Ascending aorta (tissue), 2 donors: ENCODE measurements at regions not wholly inside any gene's neighbourhood (a gene's known extent, or its start where the extent isn't known, plus 50 kb on each side); places are given as distances from the start of the nearest gene placed in this dataset.

Experiments
- DNase-seq, 2 donors: peaks; one replicate each; pipeline ENCODE4 v3.0.0-alpha.2; 2019; ENCODE audit warnings: low spot score in 2 of 2
- H3K27ac ChIP-seq, 2 donors: fragments of 200-600 bp; sonication (generic); one replicate each; pipeline ENCODE4 v1.5.1; 2016 to 2017; ENCODE audit warnings: mild to moderate bottlenecking in 1 of 2
- H3K27me3 ChIP-seq: fragments of 200-600 bp; sonication (generic); one replicate; pipeline ENCODE4 v1.5.1; 2017
- H3K36me3 ChIP-seq, 2 donors: fragments of 200-600 bp; sonication (generic); one replicate each; pipeline ENCODE4 v1.5.1; 2016
- H3K4me1 ChIP-seq, 2 donors: fragments of 200-600 bp; sonication (generic); one replicate each; pipeline ENCODE4 v1.5.1; 2016 to 2017; ENCODE audit warnings: mild to moderate bottlenecking in 1 of 2
- H3K4me3 ChIP-seq, 2 donors: fragments of 200-600 bp; sonication (generic); one replicate each; pipeline ENCODE4 v1.5.1; 2016 to 2017; ENCODE audit warnings: mild to moderate bottlenecking in 1 of 2
- H3K9me3 ChIP-seq, 2 donors: fragments of 200-600 bp; sonication (generic); one replicate each; pipeline ENCODE4 v1.5.1; 2016
- intact Hi-C: fragments of 100-400 bp; cut with DNase I; formaldehyde crosslinking; loops from one replicate; pipeline ENCODE4 v1.15.1; 2023
- TF ChIP-seq, protein P1 (sequence below), 3 experiments: fragments of 200-600 bp in 2 of 3; fragments of 450-650 bp in 1 of 3; sonication (generic) in 2 of 3; IDR thresholded peaks; one replicate each; pipeline ENCODE4 v1.5.1; 2016 to 2019; ENCODE audit warnings: antibody characterized with exemption in 3 of 3, mild to moderate bottlenecking in 1 of 3, moderate library complexity in 1 of 3

DNA sequence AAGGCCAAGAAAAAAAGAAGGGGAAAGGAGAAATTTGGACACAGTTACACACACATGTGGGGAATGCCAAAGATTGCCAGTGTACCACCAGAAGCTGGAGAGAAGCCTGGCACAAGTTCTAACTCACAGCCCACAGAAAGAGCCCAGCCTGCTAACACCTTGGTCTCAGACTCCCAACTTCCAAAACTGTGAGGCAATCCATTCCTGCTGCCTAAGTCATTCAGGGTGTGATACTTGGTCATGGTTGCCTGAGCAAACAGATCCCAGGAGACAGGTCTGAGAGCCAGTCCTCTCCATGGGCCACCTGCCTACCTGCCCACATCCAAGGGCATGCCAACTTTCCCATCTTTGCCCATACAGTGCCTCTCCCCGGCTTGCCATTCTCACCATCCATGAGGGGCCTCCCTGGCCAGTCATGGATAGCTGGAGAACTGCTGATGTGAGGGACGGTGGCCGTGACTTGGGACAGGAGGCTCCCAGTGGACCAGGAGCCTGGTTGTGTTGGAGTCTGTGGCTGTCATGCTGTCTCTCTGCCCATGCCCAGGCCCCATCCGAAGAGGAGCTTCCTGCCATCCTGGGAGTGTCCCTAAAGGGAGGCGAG, 198.0 kb upstream of the RTL1 start:
- no peaks in the 10 kb centered on the region for H3K36me3 ChIP-seq
- peaks cover 0 to 9% of the 10 kb centered on the region in 2 donors for H3K9me3 ChIP-seq
- peak in 1 of 2 donors; percentile 47 for DNase-seq
- H3K4me3 ChIP-seq: no peak overlapping the region
- no peak overlapping the region for H3K27ac ChIP-seq
- no peaks in the 10 kb centered on the region for H3K27me3 ChIP-seq
- intact Hi-C loops: no loop called here
- H3K4me1 ChIP-seq: no peaks in the 10 kb centered on the region
- TF ChIP-seq, protein P1, sequence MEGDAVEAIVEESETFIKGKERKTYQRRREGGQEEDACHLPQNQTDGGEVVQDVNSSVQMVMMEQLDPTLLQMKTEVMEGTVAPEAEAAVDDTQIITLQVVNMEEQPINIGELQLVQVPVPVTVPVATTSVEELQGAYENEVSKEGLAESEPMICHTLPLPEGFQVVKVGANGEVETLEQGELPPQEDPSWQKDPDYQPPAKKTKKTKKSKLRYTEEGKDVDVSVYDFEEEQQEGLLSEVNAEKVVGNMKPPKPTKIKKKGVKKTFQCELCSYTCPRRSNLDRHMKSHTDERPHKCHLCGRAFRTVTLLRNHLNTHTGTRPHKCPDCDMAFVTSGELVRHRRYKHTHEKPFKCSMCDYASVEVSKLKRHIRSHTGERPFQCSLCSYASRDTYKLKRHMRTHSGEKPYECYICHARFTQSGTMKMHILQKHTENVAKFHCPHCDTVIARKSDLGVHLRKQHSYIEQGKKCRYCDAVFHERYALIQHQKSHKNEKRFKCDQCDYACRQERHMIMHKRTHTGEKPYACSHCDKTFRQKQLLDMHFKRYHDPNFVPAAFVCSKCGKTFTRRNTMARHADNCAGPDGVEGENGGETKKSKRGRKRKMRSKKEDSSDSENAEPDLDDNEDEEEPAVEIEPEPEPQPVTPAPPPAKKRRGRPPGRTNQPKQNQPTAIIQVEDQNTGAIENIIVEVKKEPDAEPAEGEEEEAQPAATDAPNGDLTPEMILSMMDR (IDR thresholded peaks at IDR 0.05): no peak

DNA sequence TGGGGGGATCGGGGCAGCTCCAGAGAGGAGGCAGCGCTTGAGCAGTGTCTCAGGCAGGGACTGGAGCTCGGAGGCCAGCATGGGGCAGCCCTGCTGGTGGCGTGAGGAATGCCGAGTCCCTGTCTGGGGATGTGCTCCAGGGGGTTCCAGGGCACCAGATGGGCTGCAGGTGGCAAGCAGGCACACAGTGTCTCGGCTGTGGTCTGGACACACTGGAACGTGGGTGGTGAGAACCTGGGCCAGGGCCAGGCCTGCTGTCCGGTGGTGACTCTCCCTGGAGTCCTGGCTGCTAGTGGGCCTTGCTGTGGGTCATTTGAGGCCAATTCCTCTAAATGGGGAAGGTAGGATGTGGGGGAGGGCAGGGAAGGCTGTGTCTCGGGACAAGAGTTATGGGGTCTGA, 199.4 kb upstream of the RTL1 start:
- Histone ChIP-seq H3K27ac (no peak overlapping the region), H3K4me1 (no peaks in the 10 kb centered on the region), H3K27me3 (no peaks in the 10 kb centered on the region), H3K9me3 (peaks cover 0 to 9% of the 10 kb centered on the region in 2 donors), H3K4me3 (no peak overlapping the region), H3K36me3 (no peaks in the 10 kb centered on the region)
- TF ChIP-seq, protein P1 (IDR thresholded peaks at IDR 0.05): no peak
- intact Hi-C loops: no loop called here
- DNase-seq: peak in 1 of 2 donors; percentile 48

DNA sequence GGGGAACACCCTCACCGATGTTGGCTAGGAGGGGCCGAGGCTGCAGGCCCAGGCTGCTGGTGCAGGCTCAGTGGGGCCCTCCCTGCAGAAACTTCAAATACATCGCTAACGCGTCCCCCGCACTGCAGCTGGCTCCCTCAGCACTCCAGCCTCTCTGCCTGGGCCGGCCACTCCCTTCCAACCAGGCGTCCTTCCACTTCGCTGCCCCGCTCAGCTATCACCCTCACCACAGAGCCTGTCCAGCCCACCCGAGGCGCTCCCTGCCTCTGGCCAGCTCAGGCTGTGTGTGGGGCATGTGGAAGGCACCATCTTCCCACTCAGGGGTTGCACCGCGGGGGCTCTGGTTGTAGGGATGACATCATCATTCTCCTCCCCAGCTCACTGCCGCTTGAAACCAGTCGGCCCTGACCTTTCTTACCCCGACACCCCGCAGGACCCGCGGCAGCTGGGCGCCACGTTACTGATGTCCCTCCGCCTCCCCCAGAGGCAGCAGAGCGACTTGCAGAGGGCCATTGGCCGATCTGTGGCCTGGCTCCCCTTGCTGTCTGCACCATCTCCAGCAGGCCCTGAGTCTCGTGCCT, 199.9 kb upstream of the RTL1 start:
- no peak overlapping the region for H3K27ac ChIP-seq
- TF ChIP-seq, protein P1 (IDR thresholded peaks at IDR 0.05): no peak
- peak in 1 of 2 donors; percentile 50 for DNase-seq
- H3K9me3 ChIP-seq: peaks cover 0 to 7% of the 10 kb centered on the region in 2 donors
- no peaks in the 10 kb centered on the region for H3K36me3 ChIP-seq
- H3K4me3 ChIP-seq: no peak overlapping the region
- H3K4me1 ChIP-seq: no peaks in the 10 kb centered on the region
- intact Hi-C loops: no loop called here
- no peaks in the 10 kb centered on the region for H3K27me3 ChIP-seq

DNA sequence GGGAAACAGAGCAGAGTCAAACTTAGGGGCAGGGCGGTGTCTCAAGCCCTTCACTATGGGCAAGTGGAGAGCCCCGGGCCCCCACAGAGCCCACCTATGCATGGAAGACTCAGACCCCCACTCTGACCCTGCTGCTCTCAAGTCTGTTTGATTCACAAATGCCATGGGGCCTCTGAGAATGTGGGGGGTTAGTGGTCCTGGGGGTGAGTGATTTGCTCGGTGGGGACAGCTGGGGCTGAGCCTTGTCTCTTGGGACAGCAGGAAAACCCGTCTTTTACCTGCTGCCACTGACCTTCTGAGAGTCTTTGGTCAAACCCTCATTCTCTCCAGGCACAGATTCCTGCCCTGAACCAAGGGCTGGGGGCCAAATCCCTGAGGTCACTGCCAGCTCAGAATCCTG, 201.0 kb upstream of the RTL1 start:
- DNase-seq: peak in 1 of 2 donors; percentile 52
- intact Hi-C loops: no loop called here
- Histone ChIP-seq H3K9me3 (peaks cover 0 to 6% of the 10 kb centered on the region in 2 donors), H3K4me3 (no peak overlapping the region), H3K36me3 (no peaks in the 10 kb centered on the region), H3K4me1 (no peaks in the 10 kb centered on the region), H3K27ac (no peak overlapping the region), H3K27me3 (no peaks in the 10 kb centered on the region)
- TF ChIP-seq, protein P1 (IDR thresholded peaks at IDR 0.05): no peak

DNA sequence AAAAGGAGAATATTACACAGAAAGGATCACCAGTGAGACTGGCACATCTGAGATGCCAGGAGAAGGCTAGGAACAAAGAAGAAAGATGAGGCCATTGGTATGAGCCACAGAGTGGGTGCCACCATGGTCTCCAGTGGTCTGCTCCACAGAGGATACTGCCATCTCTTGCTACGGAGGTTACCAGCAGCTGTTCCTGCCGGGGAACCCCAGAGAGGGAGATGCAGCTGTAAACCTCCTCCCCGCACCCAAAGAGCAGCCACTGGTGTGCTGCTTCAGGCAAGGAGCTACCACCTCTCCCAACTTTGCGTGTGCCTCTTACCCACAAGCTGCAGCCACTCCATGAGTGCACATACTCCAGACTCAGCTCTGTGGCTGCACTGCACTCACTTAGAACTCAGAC, 201.5 kb upstream of the RTL1 start:
- Histone ChIP-seq H3K36me3 (no peaks in the 10 kb centered on the region), H3K27ac (no peak overlapping the region), H3K4me1 (no peaks in the 10 kb centered on the region), H3K9me3 (peaks cover 0 to 6% of the 10 kb centered on the region in 2 donors), H3K4me3 (no peak overlapping the region), H3K27me3 (no peaks in the 10 kb centered on the region)
- intact Hi-C loops: no loop called here
- peak in 1 of 2 donors; percentile 8 for DNase-seq
- TF ChIP-seq, protein P1 (IDR thresholded peaks at IDR 0.05): no peak
